GM12801 (cell line): ENCODE measurements at regions not wholly inside any gene's neighbourhood (a gene's known extent, or its start where the extent isn't known, plus 50 kb on each side); places are given as distances from the start of the nearest gene placed in this dataset.

ENCODE experiments used
- CTCF ChIP-seq: IDR thresholded peaks from one replicate; pipeline ENCODE4 v1.5.1; 2011; ENCODE audit warnings: control low read depth; ENCODE audit not compliant: insufficient read length; ENCODE audit errors: extremely low read depth

GRCh38 chr6:27800731-27801373, 111.3 kb downstream of the OR2B2 start:
- no peak for TF ChIP-seq CTCF

GRCh38 chr6:27797960-27798359, 114.2 kb downstream of the OR2B2 start:
- TF ChIP-seq CTCF: no peak

- TF ChIP-seq CTCF: no peak
Measured at GRCh38 chr6:27795697-27796494, 116.3 kb downstream of the OR2B2 start.

- TF ChIP-seq CTCF: no peak
Measured at GRCh38 chr6:27791182-27791943, 120.8 kb downstream of the OR2B2 start.

- no peak for TF ChIP-seq CTCF
Measured at GRCh38 chr6:27786048-27786447, 126.1 kb downstream of the OR2B2 start.

- no peak for TF ChIP-seq CTCF
Measured at GRCh38 chr6:27785294-27785693, 126.9 kb downstream of the OR2B2 start.

GRCh38 chr6:27782748-27783147, 129.4 kb downstream of the OR2B2 start:
- no peak for TF ChIP-seq CTCF
